Large intestine (tissue), 3 donors: ENCODE measurements at regions not wholly inside any gene's neighbourhood (a gene's known extent, or its start where the extent isn't known, plus 50 kb on each side); places are given as distances from the start of the nearest gene placed in this dataset.

Experiments used
- DNase-seq, 2 donors: peaks; one replicate each; pipeline versions ENCODE4 v3.0.0 to v3.0.0-alpha.2; 2013
- H3K27ac ChIP-seq: one replicate; pipeline ENCODE4 v1.5.1; 2013; ENCODE audit warnings: low read length
- H3K27me3 ChIP-seq: 2 replicates; pipeline ENCODE4 v1.6.1; 2013; ENCODE audit warnings: low read length; ENCODE audit not compliant: control insufficient read depth, insufficient read depth
- H3K36me3 ChIP-seq: 2 replicates; pipeline ENCODE4 v1.6.1; 2013; ENCODE audit warnings: low read length; ENCODE audit not compliant: control insufficient read depth, insufficient read depth
- H3K4me1 ChIP-seq: one replicate; pipeline ENCODE4 v1.6.1; 2013; ENCODE audit warnings: low read length; ENCODE audit not compliant: control insufficient read depth, insufficient read depth
- H3K4me3 ChIP-seq: one replicate; pipeline ENCODE4 v1.5.1; 2013; ENCODE audit warnings: low read length
- H3K9me3 ChIP-seq: one replicate; pipeline ENCODE4 v1.6.1; 2013; ENCODE audit warnings: mild to moderate bottlenecking, low read depth, low read length, moderate library complexity; ENCODE audit not compliant: control insufficient read depth
- WGBS: methylation state at CpG from one replicate; pipeline ENCODE4 v1.1.5; 2013; ENCODE audit warnings: low lambda C conversion rate; ENCODE audit not compliant: insufficient coverage; 5-methylcytosine and 5-hydroxymethylcytosine counted together

DNA sequence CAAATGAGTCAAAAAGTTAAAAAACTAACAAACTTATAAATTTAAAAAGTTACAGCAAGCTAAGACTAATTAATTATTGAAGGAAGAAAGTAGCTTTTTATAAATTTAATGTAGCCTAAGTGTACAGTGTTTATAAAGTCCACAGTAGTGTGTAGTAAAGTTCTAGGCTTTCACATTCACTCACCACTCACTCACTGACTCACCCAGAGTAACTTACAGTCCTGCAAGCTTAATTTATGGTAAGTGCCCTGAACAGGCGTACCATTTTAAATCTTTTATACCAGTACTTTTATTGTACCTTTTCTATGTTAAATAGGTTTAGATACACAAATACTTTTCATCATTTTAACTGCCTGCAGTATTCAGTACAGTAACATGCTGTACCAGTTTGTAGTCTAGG lies 80.0 kb upstream of the C9orf72 start:
- DNase-seq: peak in 1 of 2 donors; percentile 20
- Histone ChIP-seq H3K27ac (no peak overlapping the region), H3K4me3 (no peak overlapping the region), H3K27me3 (no peaks in the 10 kb centered on the region), H3K9me3 (peaks cover 2% of the 10 kb centered on the region), H3K36me3 (no peaks in the 10 kb centered on the region), H3K4me1 (peaks cover 19% of the 10 kb centered on the region)
- no CpG with 5 or more reads among the region's 1 CpG for WGBS

GRCh38 chr9:27653957-27654356 lies 80.7 kb upstream of the C9orf72 start:
- Histone ChIP-seq H3K9me3 (peaks cover 2% of the 10 kb centered on the region), H3K4me1 (peaks cover 19% of the 10 kb centered on the region), H3K27me3 (no peaks in the 10 kb centered on the region), H3K36me3 (no peaks in the 10 kb centered on the region), H3K4me3 (no peak overlapping the region), H3K27ac (no peak overlapping the region)
- whole genome bisulfite sequencing: 50% methylated on average over 2 of the region's 3 CpGs
- DNase-seq: no peak

DNA sequence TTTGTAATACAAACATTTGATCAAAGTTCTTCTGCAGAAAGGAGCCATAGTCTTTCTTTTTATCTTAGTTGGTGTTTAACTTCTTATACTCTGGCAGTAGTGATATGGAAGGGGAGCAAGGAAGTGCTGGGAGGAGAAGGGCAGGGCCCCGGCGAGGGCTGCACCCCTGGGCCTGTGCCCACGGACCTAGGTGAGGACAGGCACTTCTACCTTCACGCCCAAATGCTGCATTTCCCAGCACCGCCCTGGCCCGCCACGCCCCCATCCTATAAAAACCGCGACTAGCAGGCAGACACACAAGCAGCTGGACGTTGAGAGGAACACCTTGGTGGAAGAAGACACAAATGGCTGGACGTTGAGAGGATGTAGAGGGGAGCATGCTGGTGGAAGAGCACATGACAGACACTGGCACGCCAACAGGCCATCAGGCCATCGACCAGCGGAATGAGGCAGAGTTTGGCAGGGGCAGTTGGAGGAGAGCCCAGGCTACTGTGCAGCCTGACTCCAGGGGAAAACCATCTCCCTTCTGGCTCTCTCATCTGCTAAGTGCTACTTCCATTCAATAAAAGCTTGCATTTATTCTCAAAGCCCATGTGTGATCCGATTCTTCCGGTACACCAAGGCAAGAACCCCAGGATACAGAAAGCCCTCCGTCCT lies 81.5 kb upstream of the C9orf72 start:
- no CpG with 5 or more reads among the region's 17 CpGs for WGBS
- Histone ChIP-seq H3K27ac (peak overlapping the region; percentile 62), H3K27me3 (no peaks in the 10 kb centered on the region), H3K36me3 (no peaks in the 10 kb centered on the region), H3K9me3 (peaks cover 2% of the 10 kb centered on the region), H3K4me1 (peaks cover 22% of the 10 kb centered on the region), H3K4me3 (no peak overlapping the region)
- DNase-seq: peak; percentile 54 to 81

DNA sequence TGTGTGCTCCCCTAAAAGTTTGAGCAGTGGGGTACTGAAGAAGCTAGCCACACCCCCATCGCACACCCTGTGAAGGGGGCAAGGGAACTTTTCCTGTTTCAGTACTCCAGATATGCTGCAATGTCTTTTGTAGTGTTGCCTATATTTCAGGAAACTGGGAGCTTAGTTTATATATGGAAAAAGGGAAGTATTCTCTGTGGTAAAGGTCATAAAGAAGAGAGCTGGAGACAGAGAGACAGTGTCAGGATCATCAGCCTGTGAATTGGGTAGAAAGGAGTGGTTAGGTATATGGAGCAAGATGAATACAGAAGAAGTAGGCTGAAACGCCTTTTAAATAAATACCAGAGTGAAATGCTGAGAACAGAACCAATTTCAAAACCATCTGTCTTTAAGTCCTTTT lies 82.2 kb upstream of the C9orf72 start:
- DNase-seq: no peak
- Histone ChIP-seq H3K36me3 (no peaks in the 10 kb centered on the region), H3K27me3 (no peaks in the 10 kb centered on the region), H3K9me3 (peaks cover 2% of the 10 kb centered on the region), H3K4me1 (peaks cover 28% of the 10 kb centered on the region), H3K27ac (peak overlapping the region; percentile 62), H3K4me3 (no peak overlapping the region)
- WGBS: 71% methylated on average over 1 of the region's 2 CpGs

DNA sequence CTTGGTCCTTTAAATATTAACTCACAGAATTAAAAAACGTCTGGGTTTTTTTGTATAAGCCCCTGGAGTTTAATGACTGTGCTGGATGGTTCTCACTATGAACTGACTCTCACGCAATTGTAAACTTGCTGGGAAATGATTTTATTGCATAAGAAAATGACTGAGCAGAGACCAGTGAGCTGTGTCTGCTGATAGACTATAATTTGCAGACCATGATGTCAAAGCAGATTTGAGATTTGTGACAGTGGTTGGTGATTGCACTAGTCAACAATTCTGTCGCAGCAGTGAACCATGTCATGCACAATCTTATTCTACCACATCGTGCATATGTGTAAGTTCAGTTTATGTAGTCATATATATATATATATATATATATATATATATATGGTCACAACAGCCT lies 85.7 kb upstream of the C9orf72 start:
- Histone ChIP-seq H3K36me3 (no peaks in the 10 kb centered on the region), H3K27me3 (no peaks in the 10 kb centered on the region), H3K27ac (no peak overlapping the region), H3K9me3 (peaks cover 2% of the 10 kb centered on the region), H3K4me3 (no peak overlapping the region), H3K4me1 (peaks cover 39% of the 10 kb centered on the region)
- no CpG with 5 or more reads among the region's 4 CpGs for WGBS
- peak in 1 of 2 donors; percentile 37 for DNase-seq

GRCh38 chr9:27659571-27659970 lies 86.3 kb upstream of the C9orf72 start:
- Histone ChIP-seq H3K36me3 (no peaks in the 10 kb centered on the region), H3K27ac (no peak overlapping the region), H3K27me3 (no peaks in the 10 kb centered on the region), H3K4me3 (no peak overlapping the region), H3K4me1 (peaks cover 37% of the 10 kb centered on the region), H3K9me3 (peaks cover 2% of the 10 kb centered on the region)
- WGBS: no CpG with 5 or more reads among the region's 3 CpGs
- peak in 1 of 2 donors; percentile 64 for DNase-seq

DNA sequence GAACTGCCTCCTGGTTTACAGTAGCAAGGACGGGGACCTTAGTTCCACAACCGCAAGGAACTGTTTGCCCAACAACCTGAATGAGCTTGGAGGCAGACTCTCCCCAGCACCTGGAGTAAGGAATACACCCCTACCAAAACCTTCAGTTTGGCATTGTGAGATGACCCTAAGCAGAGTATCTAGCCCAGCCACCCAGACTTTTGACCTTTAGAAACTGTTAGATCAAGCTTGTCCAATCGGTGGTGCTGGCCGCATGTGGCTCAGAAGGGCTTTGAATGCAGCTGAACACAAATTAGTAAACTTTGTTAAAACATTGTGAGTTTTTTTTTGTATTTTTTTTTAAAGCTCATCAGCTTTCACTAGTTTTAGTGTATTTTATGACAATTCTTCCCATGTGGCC lies 86.9 kb upstream of the C9orf72 start:
- H3K36me3 ChIP-seq: no peaks in the 10 kb centered on the region
- no peaks in the 10 kb centered on the region for H3K27me3 ChIP-seq
- no peak overlapping the region for H3K4me3 ChIP-seq
- no peak for DNase-seq
- 82% methylated on average over 2 of the region's 4 CpGs for WGBS
- H3K9me3 ChIP-seq: peaks cover 2% of the 10 kb centered on the region
- peaks cover 33% of the 10 kb centered on the region for H3K4me1 ChIP-seq
- no peak overlapping the region for H3K27ac ChIP-seq

DNA sequence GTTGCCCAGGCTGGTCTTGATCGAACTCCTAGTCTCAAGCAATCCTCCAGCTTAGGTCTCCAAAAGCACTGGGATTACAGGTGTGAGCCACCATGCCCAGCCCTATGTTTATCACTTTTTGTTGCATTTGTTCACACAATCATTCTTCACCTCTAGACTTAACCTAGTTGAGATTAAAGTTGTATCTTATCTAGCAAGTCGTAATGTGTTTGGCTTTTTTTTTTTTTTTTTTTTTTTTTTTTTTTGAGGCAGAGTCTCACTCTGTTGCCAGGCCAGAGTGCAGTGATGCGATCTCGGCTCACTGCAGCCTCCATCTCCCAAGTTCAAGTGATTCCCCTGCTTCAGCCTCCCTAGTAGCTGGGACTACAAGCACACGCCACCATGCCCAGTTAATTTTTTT lies 90.2 kb upstream of the C9orf72 start:
- DNase-seq: peak in 1 of 2 donors; percentile 75
- WGBS: no CpG with 5 or more reads among the region's 5 CpGs
- peaks cover 30% of the 10 kb centered on the region for H3K4me1 ChIP-seq

DNA sequence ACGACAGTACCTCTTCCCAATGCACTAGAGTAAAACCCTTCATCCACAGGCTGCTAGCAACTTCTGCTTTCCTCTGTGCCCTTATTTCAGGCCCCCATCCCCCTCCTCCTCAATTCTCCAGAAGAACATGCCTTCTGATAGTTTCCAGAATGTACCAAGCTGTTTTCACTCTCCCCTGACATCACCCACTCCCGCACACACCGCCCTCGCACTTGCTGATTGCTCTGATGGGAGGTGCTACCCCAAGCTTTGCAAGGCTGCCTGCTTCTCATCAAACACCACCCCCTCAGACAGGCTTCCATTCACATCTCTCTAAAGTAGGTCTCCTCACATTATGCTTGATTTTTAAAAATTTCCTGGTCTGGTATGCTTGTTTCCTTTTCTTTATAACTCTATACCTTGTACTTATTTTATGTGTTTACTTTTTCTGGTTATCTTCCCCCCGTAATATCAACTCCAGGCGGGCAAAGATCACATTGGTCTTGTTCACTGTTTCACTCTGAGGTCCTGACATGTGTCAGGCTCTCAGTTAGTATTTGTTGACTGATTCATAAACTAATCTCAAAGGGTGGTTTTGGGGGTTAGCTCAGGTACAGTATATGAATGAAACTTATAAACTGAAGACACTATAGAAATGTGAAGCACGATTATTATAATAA lies 91.0 kb upstream of the C9orf72 start:
- DNase-seq: peak; percentile 78 to 93
- Histone ChIP-seq H3K27me3 (no peaks in the 10 kb centered on the region), H3K27ac (peak overlapping the region; percentile 84), H3K4me3 (no peak overlapping the region), H3K9me3 (no peaks in the 10 kb centered on the region), H3K36me3 (no peaks in the 10 kb centered on the region), H3K4me1 (peaks cover 30% of the 10 kb centered on the region)
- 25% methylated on average over 2 of the region's 7 CpGs for WGBS

More for the DNA sequence above, 90.2 kb upstream of the C9orf72 start:
- Histone ChIP-seq H3K27ac (peak overlapping the region; percentile 84), H3K4me3 (no peak overlapping the region), H3K27me3 (no peaks in the 10 kb centered on the region), H3K9me3 (no peaks in the 10 kb centered on the region), H3K36me3 (no peaks in the 10 kb centered on the region)

DNA sequence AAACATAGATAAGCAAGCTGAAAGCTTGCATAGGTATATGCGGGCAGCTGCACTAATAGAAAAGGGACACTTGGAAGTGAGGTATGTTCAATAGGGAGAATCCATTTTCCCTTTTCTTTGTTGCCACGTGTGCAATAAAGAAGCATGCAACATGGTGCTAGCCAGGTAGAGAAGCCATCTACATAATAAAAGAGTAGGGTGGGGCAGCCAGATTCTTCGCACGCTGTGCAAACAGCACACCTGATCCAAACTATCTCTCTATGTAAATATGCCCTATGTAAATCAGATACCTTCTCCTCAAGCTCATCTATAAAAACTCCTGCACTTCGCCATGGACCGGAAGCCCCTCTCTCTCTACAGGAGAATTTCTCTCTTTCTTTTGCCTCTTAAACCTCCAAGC lies 91.9 kb upstream of the C9orf72 start:
- H3K4me1 ChIP-seq: peaks cover 22% of the 10 kb centered on the region
- DNase-seq: peak; percentile 80 to 91
- peak overlapping the region; percentile 84 for H3K27ac ChIP-seq
- H3K27me3 ChIP-seq: no peaks in the 10 kb centered on the region
- H3K4me3 ChIP-seq: no peak overlapping the region
- WGBS: no CpG with 5 or more reads among the region's 6 CpGs
- no peaks in the 10 kb centered on the region for H3K36me3 ChIP-seq
- H3K9me3 ChIP-seq: no peaks in the 10 kb centered on the region

GRCh38 chr9:27668280-27668679 lies 95.0 kb upstream of the C9orf72 start:
- H3K27ac ChIP-seq: no peak overlapping the region
- peaks cover 14% of the 10 kb centered on the region for H3K4me1 ChIP-seq
- H3K27me3 ChIP-seq: no peaks in the 10 kb centered on the region
- H3K36me3 ChIP-seq: no peaks in the 10 kb centered on the region
- H3K4me3 ChIP-seq: no peak overlapping the region
- no peaks in the 10 kb centered on the region for H3K9me3 ChIP-seq
- DNase-seq: peak in 1 of 2 donors; percentile 54
